ENCODE measurements at regions not wholly inside any gene's neighbourhood (a gene's known extent, or its start where the extent isn't known, plus 50 kb on each side); places are given as distances from the start of the nearest gene placed in this dataset.
A peak's percentile ranks its signal among the peaks of the same experiment; 100 is the strongest.

GRCh38 chr3:176655404-176656094, 541.7 kb downstream of the TBL1XR1 start:
- ATAC-seq (ENCODE audit: insufficient read depth, low FRiP score), result no peak
- no peak for DNase-seq
- Histone ChIP-seq H3K27ac (ENCODE audit: low read depth in 1 of 2, low read length in 1 of 2) (no peak overlapping the region), H3K9me3 (ENCODE audit: control insufficient read depth in 4 of 4, insufficient read depth in 3 of 4, low read length in 3 of 4) (no peaks in the 10 kb centered on the region), H3K4me1 (ENCODE audit: control insufficient read depth in 5 of 5, insufficient read depth in 5 of 5, low read length in 5 of 5) (no peaks in the 10 kb centered on the region), H3K27me3 (ENCODE audit: control insufficient read depth in 3 of 3, insufficient read depth in 3 of 3, low read length in 2 of 3) (no peaks in the 10 kb centered on the region), H3K36me3 (ENCODE audit: control insufficient read depth in 4 of 4, insufficient read depth in 4 of 4, low read length in 4 of 4) (no peaks in the 10 kb centered on the region), H3K4me3 (no peak overlapping the region), H3K9ac (ENCODE audit: insufficient read depth in 1 of 2, low read length in 2 of 2) (no peak overlapping the region)
- no peak for TF ChIP-seq CTCF (IDR thresholded peaks at IDR 0.05; ENCODE audit: control extremely low read depth, extremely low read depth)
- WGBS, 2 donors, result 74 to 76% methylated on average over 5 of the region's 5 CpGs

GRCh38 chr3:176651622-176652021, 545.7 kb downstream of the TBL1XR1 start:
- H3K9me3 ChIP-seq (ENCODE audit: control insufficient read depth in 4 of 4, insufficient read depth in 3 of 4, low read length in 3 of 4), result no peaks in the 10 kb centered on the region
- ATAC-seq (ENCODE audit: insufficient read depth, low FRiP score), result no peak
- TF ChIP-seq CTCF (IDR thresholded peaks at IDR 0.05; ENCODE audit: control extremely low read depth, extremely low read depth), result no peak
- no peaks in the 10 kb centered on the region for H3K27me3 ChIP-seq (ENCODE audit: control insufficient read depth in 3 of 3, insufficient read depth in 3 of 3, low read length in 2 of 3)
- no peak overlapping the region for H3K4me3 ChIP-seq
- 83 to 92% methylated on average over 3 of the region's 3 CpGs for WGBS, 2 donors
- H3K9ac ChIP-seq (ENCODE audit: insufficient read depth in 1 of 2, low read length in 2 of 2), result no peak overlapping the region
- no peaks in the 10 kb centered on the region for H3K36me3 ChIP-seq (ENCODE audit: control insufficient read depth in 4 of 4, insufficient read depth in 4 of 4, low read length in 4 of 4)
- DNase-seq, result peak in 1 of 3 donors; percentile 6
- H3K4me1 ChIP-seq (ENCODE audit: control insufficient read depth in 5 of 5, insufficient read depth in 5 of 5, low read length in 5 of 5), result no peaks in the 10 kb centered on the region
- H3K27ac ChIP-seq (ENCODE audit: low read depth in 1 of 2, low read length in 1 of 2), result no peak overlapping the region

- H3K9me3 ChIP-seq (ENCODE audit: control insufficient read depth in 4 of 4, insufficient read depth in 3 of 4, low read length in 3 of 4), result no peaks in the 10 kb centered on the region
- 38 to 49% methylated on average over 2 of the region's 2 CpGs for WGBS, 2 donors
- ATAC-seq (ENCODE audit: insufficient read depth, low FRiP score) (no peak), DNase-seq (no peak)
- no peak for TF ChIP-seq CTCF (IDR thresholded peaks at IDR 0.05; ENCODE audit: control extremely low read depth, extremely low read depth)
- no peaks in the 10 kb centered on the region for H3K36me3 ChIP-seq (ENCODE audit: control insufficient read depth in 4 of 4, insufficient read depth in 4 of 4, low read length in 4 of 4)
- no peak overlapping the region for H3K27ac ChIP-seq (ENCODE audit: low read depth in 1 of 2, low read length in 1 of 2)
- H3K4me1 ChIP-seq (ENCODE audit: control insufficient read depth in 5 of 5, insufficient read depth in 5 of 5, low read length in 5 of 5), result no peaks in the 10 kb centered on the region
- no peaks in the 10 kb centered on the region for H3K27me3 ChIP-seq (ENCODE audit: control insufficient read depth in 3 of 3, insufficient read depth in 3 of 3, low read length in 2 of 3)
- H3K4me3 ChIP-seq, result no peak overlapping the region
- no peak overlapping the region for H3K9ac ChIP-seq (ENCODE audit: insufficient read depth in 1 of 2, low read length in 2 of 2)
Measured at GRCh38 chr3:176650478-176650877, 546.8 kb downstream of the TBL1XR1 start.

GRCh38 chr3:176647987-176648386, 549.3 kb downstream of the TBL1XR1 start:
- Histone ChIP-seq H3K4me1 (ENCODE audit: control insufficient read depth in 5 of 5, insufficient read depth in 5 of 5, low read length in 5 of 5) (no peaks in the 10 kb centered on the region), H3K27me3 (ENCODE audit: control insufficient read depth in 3 of 3, insufficient read depth in 3 of 3, low read length in 2 of 3) (no peaks in the 10 kb centered on the region), H3K9me3 (ENCODE audit: control insufficient read depth in 4 of 4, insufficient read depth in 3 of 4, low read length in 3 of 4) (no peaks in the 10 kb centered on the region), H3K9ac (ENCODE audit: insufficient read depth in 1 of 2, low read length in 2 of 2) (no peak overlapping the region), H3K36me3 (ENCODE audit: control insufficient read depth in 4 of 4, insufficient read depth in 4 of 4, low read length in 4 of 4) (no peaks in the 10 kb centered on the region), H3K4me3 (no peak overlapping the region), H3K27ac (ENCODE audit: low read depth in 1 of 2, low read length in 1 of 2) (no peak overlapping the region)
- TF ChIP-seq CTCF (IDR thresholded peaks at IDR 0.05; ENCODE audit: control extremely low read depth, extremely low read depth), result no peak
- ATAC-seq (ENCODE audit: insufficient read depth, low FRiP score) (no peak), DNase-seq (no peak)
